Suprapubic skin (tissue), 4 donors: ENCODE measurements at regions not wholly inside any gene's neighbourhood (a gene's known extent, or its start where the extent isn't known, plus 50 kb on each side); places are given as distances from the start of the nearest gene placed in this dataset.

Source experiments
- DNase-seq, 2 donors: peaks; one replicate each; pipeline ENCODE4 v3.0.0-alpha.2; 2019; ENCODE audit warnings: low spot score in 2 of 2
- H3K27ac ChIP-seq: fragments of 200-600 bp; sonication (generic); one replicate; pipeline ENCODE4 v1.5.1; 2019
- H3K27me3 ChIP-seq: fragments of 200-600 bp; sonication (generic); one replicate; pipeline ENCODE4 v1.5.1; 2019
- H3K36me3 ChIP-seq: fragments of 200-600 bp; sonication (generic); one replicate; pipeline ENCODE4 v1.5.1; 2019
- H3K4me1 ChIP-seq: fragments of 200-600 bp; sonication (generic); one replicate; pipeline ENCODE4 v1.5.1; 2019
- H3K4me3 ChIP-seq: fragments of 200-600 bp; sonication (generic); one replicate; pipeline ENCODE4 v1.5.1; 2019; ENCODE audit warnings: mild to moderate bottlenecking
- H3K9me3 ChIP-seq: fragments of 200-600 bp; sonication (generic); one replicate; pipeline ENCODE4 v1.5.1; 2019
- CTCF ChIP-seq, 2 donors: fragments of 200-600 bp in 1 of 2; fragments of 450-650 bp in 1 of 2; sonication (generic) in 1 of 2; IDR thresholded peaks; one replicate each; pipeline ENCODE4 v1.5.1; 2016 to 2019; ENCODE audit warnings: antibody characterized with exemption in 2 of 2, mild to moderate bottlenecking in 1 of 2, moderate library complexity in 1 of 2
- EP300 ChIP-seq: sonication (generic); formaldehyde crosslinking; IDR thresholded peaks from one replicate; pipeline ENCODE4 v1.6.1; 2017; ENCODE audit warnings: antibody characterized with exemption
- POLR2A ChIP-seq, 2 donors: fragments of 450-650 bp; IDR thresholded peaks; one replicate each; pipeline ENCODE4 v1.6.1; 2017; ENCODE audit warnings: antibody characterized with exemption in 2 of 2, mild to moderate bottlenecking in 2 of 2, moderate library complexity in 2 of 2
- POLR2AphosphoS5 ChIP-seq, 3 donors: sonication (generic); formaldehyde crosslinking; IDR thresholded peaks; one replicate each; pipeline ENCODE4 v1.6.1; 2017; ENCODE audit warnings: antibody characterized with exemption in 3 of 3
- WGBS: methylation state at CpG from one replicate; pipeline ENCODE4 v1.1.5; 2018; 5-methylcytosine and 5-hydroxymethylcytosine counted together

DNA sequence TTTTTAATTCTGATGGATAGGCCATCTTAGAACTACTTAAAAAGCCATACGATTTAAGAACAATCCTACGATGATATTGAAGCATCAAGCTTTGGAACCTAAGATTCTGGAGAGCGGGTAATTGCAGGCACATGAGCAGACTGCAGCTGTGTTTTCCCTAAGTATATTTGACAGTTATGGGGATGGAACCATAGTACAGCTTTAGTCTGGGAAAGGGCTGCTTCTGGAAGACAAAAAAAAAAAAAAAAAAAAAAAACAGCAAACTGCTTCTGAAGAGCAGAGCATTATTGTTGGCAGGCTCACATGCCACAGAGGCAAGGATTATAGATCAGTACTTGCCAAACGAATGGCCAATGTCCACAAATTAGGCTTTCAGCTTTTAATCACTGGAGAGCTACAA lies 1618.7 kb downstream of the AMY1C start:
- Histone ChIP-seq H3K4me1 (no peaks in the 10 kb centered on the region), H3K27me3 (no peaks in the 10 kb centered on the region), H3K4me3 (no peak overlapping the region), H3K27ac (no peak overlapping the region), H3K9me3 (peaks cover 6% of the 10 kb centered on the region), H3K36me3 (no peaks in the 10 kb centered on the region)
- TF ChIP-seq EP300: no peak
- 79% methylated on average over 4 of the region's 4 CpGs for WGBS
- DNase-seq: no peak

DNA sequence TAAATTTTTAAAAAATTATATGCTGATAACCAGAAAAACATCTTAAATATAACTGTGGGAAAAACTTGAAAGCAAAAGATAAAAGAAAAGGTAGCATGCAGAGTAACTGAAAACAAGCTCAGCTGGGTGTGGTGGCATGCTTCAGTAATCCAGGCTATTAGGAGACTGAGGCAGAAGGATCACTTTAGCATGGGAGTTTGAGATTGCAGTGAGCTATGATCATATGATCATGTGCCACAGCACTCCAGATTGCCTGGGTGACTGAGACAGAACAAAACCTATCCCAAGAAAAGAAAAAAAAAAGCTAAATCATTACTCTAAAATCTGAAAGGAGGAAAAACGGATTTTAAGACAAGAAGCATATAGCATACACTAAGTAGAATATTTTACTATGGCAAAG lies 1624.0 kb downstream of the AMY1C start:
- WGBS: 79% methylated on average over 1 of the region's 1 CpG
- no peak for TF ChIP-seq POLR2A (IDR thresholded peaks at IDR 0.05)
- TF ChIP-seq CTCF (IDR thresholded peaks at IDR 0.05): no peak
- no peak for TF ChIP-seq EP300
- no peak for TF ChIP-seq POLR2AphosphoS5 (IDR thresholded peaks at IDR 0.05)
- Histone ChIP-seq H3K27me3 (no peaks in the 10 kb centered on the region), H3K4me3 (no peak overlapping the region), H3K27ac (no peak overlapping the region), H3K9me3 (peaks cover 12% of the 10 kb centered on the region), H3K36me3 (no peaks in the 10 kb centered on the region), H3K4me1 (no peaks in the 10 kb centered on the region)
- no peak for DNase-seq

GRCh38 chr1:105386489-105386888 lies 1636.8 kb downstream of the AMY1C start:
- Histone ChIP-seq H3K27me3 (no peaks in the 10 kb centered on the region), H3K9me3 (no peaks in the 10 kb centered on the region), H3K4me1 (no peaks in the 10 kb centered on the region), H3K27ac (no peak overlapping the region), H3K4me3 (no peak overlapping the region), H3K36me3 (no peaks in the 10 kb centered on the region)
- 74% methylated on average over 1 of the region's 1 CpG for WGBS
- TF ChIP-seq CTCF (IDR thresholded peaks at IDR 0.05): no peak
- no peak for TF ChIP-seq EP300
- no peak for TF ChIP-seq POLR2AphosphoS5 (IDR thresholded peaks at IDR 0.05)
- TF ChIP-seq POLR2A (IDR thresholded peaks at IDR 0.05): no peak
- no peak for DNase-seq

- Histone ChIP-seq H3K27ac (no peak overlapping the region), H3K36me3 (no peaks in the 10 kb centered on the region), H3K4me1 (no peaks in the 10 kb centered on the region), H3K9me3 (no peaks in the 10 kb centered on the region), H3K4me3 (no peak overlapping the region), H3K27me3 (no peaks in the 10 kb centered on the region)
- TF ChIP-seq EP300 (no peak), POLR2AphosphoS5 (IDR thresholded peaks at IDR 0.05) (no peak), POLR2A (IDR thresholded peaks at IDR 0.05) (no peak), CTCF (IDR thresholded peaks at IDR 0.05) (no peak)
- 42% methylated on average over 2 of the region's 2 CpGs for WGBS
- no peak for DNase-seq
Observed at GRCh38 chr1:105396001-105396400, 1646.3 kb downstream of the AMY1C start.

DNA sequence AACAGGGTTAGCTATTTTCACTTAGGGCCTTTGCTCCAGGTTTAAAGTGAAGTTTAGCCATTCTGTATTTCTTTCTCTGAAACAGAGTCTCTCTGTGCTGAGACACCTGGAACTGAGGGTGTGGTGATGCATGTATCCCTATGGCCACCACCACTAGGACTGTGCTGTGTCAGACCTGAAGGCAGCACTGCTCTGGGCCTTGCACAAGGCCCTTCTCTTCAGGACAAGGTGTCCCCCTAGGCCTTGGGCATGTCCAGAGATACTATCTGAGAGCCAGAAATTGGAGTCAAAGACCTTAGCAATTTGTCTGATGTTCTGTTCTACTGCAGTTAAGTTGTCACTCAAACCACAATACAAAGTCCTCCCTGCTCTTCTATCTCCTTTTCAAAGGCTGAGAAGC lies 1649.2 kb downstream of the AMY1C start:
- H3K27me3 ChIP-seq: no peaks in the 10 kb centered on the region
- H3K36me3 ChIP-seq: no peaks in the 10 kb centered on the region
- no peak overlapping the region for H3K4me3 ChIP-seq
- TF ChIP-seq CTCF (IDR thresholded peaks at IDR 0.05) (no peak), EP300 (no peak), POLR2AphosphoS5 (IDR thresholded peaks at IDR 0.05) (no peak), POLR2A (IDR thresholded peaks at IDR 0.05) (no peak)
- no peak for DNase-seq
- H3K4me1 ChIP-seq: no peaks in the 10 kb centered on the region
- H3K9me3 ChIP-seq: no peaks in the 10 kb centered on the region
- no peak overlapping the region for H3K27ac ChIP-seq

GRCh38 chr1:105399716-105400115 lies 1650.0 kb downstream of the AMY1C start:
- no peak for TF ChIP-seq POLR2A (IDR thresholded peaks at IDR 0.05)
- TF ChIP-seq POLR2AphosphoS5 (IDR thresholded peaks at IDR 0.05): no peak
- no peak for TF ChIP-seq EP300
- TF ChIP-seq CTCF (IDR thresholded peaks at IDR 0.05): no peak
- Histone ChIP-seq H3K27me3 (no peaks in the 10 kb centered on the region), H3K27ac (no peak overlapping the region), H3K36me3 (no peaks in the 10 kb centered on the region), H3K9me3 (no peaks in the 10 kb centered on the region), H3K4me1 (no peaks in the 10 kb centered on the region), H3K4me3 (no peak overlapping the region)
- DNase-seq: no peak
- 62% methylated on average over 1 of the region's 1 CpG for WGBS
